Nephron progenitor cell (in vitro differentiated cells): ENCODE measurements at regions not wholly inside any gene's neighbourhood (a gene's known extent, or its start where the extent isn't known, plus 50 kb on each side); places are given as distances from the start of the nearest gene placed in this dataset.

ENCODE experiments used
- DNase-seq: peaks from one replicate; pipeline ENCODE4 v3.0.0; 2021
- H3K27ac Mint-ChIP-seq: 2 replicates; pipeline ENCODE4 v1.8.0; 2021; ENCODE audit warnings: mild to moderate bottlenecking, moderate library complexity, mixed read lengths
- H3K27me3 Mint-ChIP-seq: 2 replicates; pipeline ENCODE4 v1.8.0; 2021; ENCODE audit warnings: mild to moderate bottlenecking, low read depth, mixed read lengths; ENCODE audit not compliant: poor library complexity
- H3K36me3 Mint-ChIP-seq: 2 replicates; pipeline ENCODE4 v1.8.0; 2021; ENCODE audit warnings: low read depth, mixed read lengths
- H3K4me1 Mint-ChIP-seq: 2 replicates; pipeline ENCODE4 v1.8.0; 2021; ENCODE audit warnings: mixed read lengths
- H3K4me3 Mint-ChIP-seq: 2 replicates; pipeline ENCODE4 v1.8.0; 2021; ENCODE audit warnings: mild to moderate bottlenecking, moderate library complexity, mixed read lengths
- H3K9me3 Mint-ChIP-seq: 2 replicates; pipeline ENCODE4 v1.8.0; 2021; ENCODE audit warnings: mild to moderate bottlenecking, moderate library complexity, mixed read lengths
- CTCF ChIP-seq: fragments of 200-600 bp; sonication (generic); IDR thresholded peaks from 2 replicates; pipeline ENCODE4 v1.5.0; 2021; ENCODE audit warnings: antibody characterized with exemption

- no peaks in the 10 kb centered on the region for H3K36me3 Mint-ChIP-seq
- peaks cover 14% of the 10 kb centered on the region for H3K9me3 Mint-ChIP-seq
- H3K4me1 Mint-ChIP-seq = peaks cover 24% of the 10 kb centered on the region
- no peak for DNase-seq
- H3K27me3 Mint-ChIP-seq = peaks cover 3% of the 10 kb centered on the region
- no peak overlapping the region for H3K27ac Mint-ChIP-seq
- no peak for TF ChIP-seq CTCF
- no peak overlapping the region for H3K4me3 Mint-ChIP-seq
Measured at GRCh38 chr20:10733122-10733521, 59.3 kb upstream of the JAG1 start.

- H3K27me3 Mint-ChIP-seq = peaks cover 3% of the 10 kb centered on the region
- peaks cover under 1% of the 10 kb centered on the region for H3K9me3 Mint-ChIP-seq
- no peaks in the 10 kb centered on the region for H3K36me3 Mint-ChIP-seq
Measured at GRCh38 chr20:10735195-10735949, 61.6 kb upstream of the JAG1 start.

GRCh38 chr20:10739134-10739533 is 65.3 kb upstream of the JAG1 start:
- no peak for TF ChIP-seq CTCF
- H3K4me3 Mint-ChIP-seq = no peak overlapping the region
- no peak for DNase-seq

More at GRCh38 chr20:10735195-10735949, 61.6 kb upstream of the JAG1 start:
- peaks cover 28% of the 10 kb centered on the region for H3K4me1 Mint-ChIP-seq
- no peak overlapping the region for H3K4me3 Mint-ChIP-seq
- H3K27ac Mint-ChIP-seq = peak overlapping the region; percentile 46
- DNase-seq = no peak
- no peak for TF ChIP-seq CTCF

GRCh38 chr20:10739566-10739965 is 65.8 kb upstream of the JAG1 start:
- Mint-ChIP-seq H3K27me3 (peaks cover 4% of the 10 kb centered on the region), H3K4me1 (peaks cover 39% of the 10 kb centered on the region), H3K36me3 (peaks cover 4% of the 10 kb centered on the region), H3K27ac (peak overlapping the region; percentile 93), H3K4me3 (no peak overlapping the region), H3K9me3 (no peaks in the 10 kb centered on the region)
- no peak for TF ChIP-seq CTCF
- no peak for DNase-seq

More at GRCh38 chr20:10739134-10739533, 65.3 kb upstream of the JAG1 start:
- H3K36me3 Mint-ChIP-seq = peaks cover 4% of the 10 kb centered on the region
- peaks cover 38% of the 10 kb centered on the region for H3K4me1 Mint-ChIP-seq
- no peaks in the 10 kb centered on the region for H3K9me3 Mint-ChIP-seq
- H3K27ac Mint-ChIP-seq = peak overlapping the region; percentile 93
- peaks cover 2% of the 10 kb centered on the region for H3K27me3 Mint-ChIP-seq

- peaks cover 4% of the 10 kb centered on the region for H3K27me3 Mint-ChIP-seq
- no peaks in the 10 kb centered on the region for H3K9me3 Mint-ChIP-seq
- no peak for TF ChIP-seq CTCF
- H3K36me3 Mint-ChIP-seq = peaks cover 4% of the 10 kb centered on the region
- no peak overlapping the region for H3K4me3 Mint-ChIP-seq
- H3K4me1 Mint-ChIP-seq = peaks cover 35% of the 10 kb centered on the region
- H3K27ac Mint-ChIP-seq = peak overlapping the region; percentile 52
- DNase-seq = no peak
Measured at GRCh38 chr20:10741060-10741459, 67.3 kb upstream of the JAG1 start.

- Mint-ChIP-seq H3K27me3 (peaks cover 8% of the 10 kb centered on the region), H3K27ac (no peak overlapping the region), H3K36me3 (peaks cover 4% of the 10 kb centered on the region), H3K4me3 (no peak overlapping the region), H3K4me1 (peaks cover 41% of the 10 kb centered on the region), H3K9me3 (no peaks in the 10 kb centered on the region)
- DNase-seq = no peak
- TF ChIP-seq CTCF = no peak
Measured at GRCh38 chr20:10745790-10746189, 72.0 kb upstream of the JAG1 start.
